Thyroid gland (tissue), 4 donors: ENCODE measurements at regions not wholly inside any gene's neighbourhood (a gene's known extent, or its start where the extent isn't known, plus 50 kb on each side); places are given as distances from the start of the nearest gene placed in this dataset.

Experiments used
- DNase-seq, 2 donors: peaks; one replicate each; pipeline ENCODE4 v3.0.0-alpha.2; 2019
- H3K27ac ChIP-seq, 3 donors: fragments of 200-600 bp; sonication (generic); 1 replicate in 2 of 3; 2 replicates in 1 of 3; pipeline ENCODE4 v1.5.1; 2016 to 2019; ENCODE audit warnings: mild to moderate bottlenecking in 1 of 3, moderate library complexity in 1 of 3
- H3K27me3 ChIP-seq: fragments of 200-600 bp; sonication (generic); one replicate; pipeline ENCODE4 v1.5.1; 2019
- H3K36me3 ChIP-seq, 2 donors: fragments of 200-600 bp; sonication (generic); one replicate each; pipeline ENCODE4 v1.5.1; 2016 to 2019
- H3K4me1 ChIP-seq, 2 donors: fragments of 200-600 bp; sonication (generic); one replicate each; pipeline ENCODE4 v1.5.1; 2017 to 2019
- H3K4me3 ChIP-seq, 3 donors: fragments of 200-600 bp; sonication (generic); replicated peaks in 1 of 3; 1 replicate in 2 of 3; 2 replicates in 1 of 3; pipeline ENCODE4 v1.5.1; 2016; ENCODE audit warnings: mild to moderate bottlenecking in 1 of 3
- H3K9me3 ChIP-seq: fragments of 200-600 bp; sonication (generic); one replicate; pipeline ENCODE4 v1.5.1; 2017
- POLR2A ChIP-seq, 2 donors: fragments of 450-650 bp; IDR thresholded peaks; one replicate each; pipeline ENCODE4 v1.6.1; 2017; ENCODE audit warnings: antibody characterized with exemption in 2 of 2, mild to moderate bottlenecking in 2 of 2, moderate library complexity in 1 of 2
- WGBS, 2 donors: methylation state at CpG; one replicate each; pipeline ENCODE4 v1.1.5; 2017; 5-methylcytosine and 5-hydroxymethylcytosine counted together
- intact Hi-C: fragments of 100-400 bp; cut with DNase I; formaldehyde crosslinking; loops from one replicate; pipeline ENCODE4 v1.15.1; 2023
- TF ChIP-seq, protein P1 (sequence below), 6 experiments: fragments of 200-600 bp in 3 of 6; fragments of 450-650 bp in 3 of 6; sonication (generic) in 3 of 6; IDR thresholded peaks; one replicate each; pipeline ENCODE4 v1.5.1; 2016 to 2019; ENCODE audit warnings: antibody characterized with exemption in 6 of 6, mild to moderate bottlenecking in 2 of 6, inconsistent platforms in 1 of 6, moderate library complexity in 1 of 6

DNA sequence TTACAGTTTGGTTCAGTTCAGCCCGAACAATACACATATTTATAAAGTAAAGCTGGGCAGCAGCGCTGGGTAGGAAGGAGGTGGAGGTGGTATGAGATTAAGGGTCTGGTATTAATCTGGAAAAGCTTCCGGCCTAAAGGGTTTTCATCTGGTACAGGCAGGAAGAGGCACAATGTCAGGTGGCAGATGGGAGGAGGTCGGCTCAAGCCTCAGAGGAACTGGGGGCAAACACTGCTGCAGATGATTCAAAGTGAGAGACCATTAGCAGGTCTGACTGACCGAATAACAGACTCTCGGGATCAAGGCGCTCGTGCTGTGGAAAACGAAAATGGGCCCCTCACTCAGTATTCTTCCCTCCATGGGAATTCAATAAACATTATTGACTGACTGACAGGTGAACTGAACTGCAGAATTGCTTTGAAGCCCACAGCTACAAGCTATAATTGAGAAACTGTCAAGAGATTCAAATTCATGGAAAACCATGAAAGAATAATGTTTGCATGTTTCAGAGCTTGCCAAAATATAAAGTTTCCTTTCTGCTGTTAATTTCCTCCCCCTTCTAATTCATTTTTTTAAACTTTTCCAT lies 75.3 kb downstream of the TMEM167A start:
- Histone ChIP-seq H3K4me1 (no peaks in the 10 kb centered on the region), H3K27me3 (no peaks in the 10 kb centered on the region), H3K36me3 (no peaks in the 10 kb centered on the region), H3K9me3 (no peaks in the 10 kb centered on the region), H3K4me3 (no peak overlapping the region), H3K27ac (no peak overlapping the region)
- WGBS, 2 donors: 78 to 81% methylated on average over 9 of the region's 9 CpGs
- intact Hi-C loops: no loop called here
- TF ChIP-seq, protein P1, sequence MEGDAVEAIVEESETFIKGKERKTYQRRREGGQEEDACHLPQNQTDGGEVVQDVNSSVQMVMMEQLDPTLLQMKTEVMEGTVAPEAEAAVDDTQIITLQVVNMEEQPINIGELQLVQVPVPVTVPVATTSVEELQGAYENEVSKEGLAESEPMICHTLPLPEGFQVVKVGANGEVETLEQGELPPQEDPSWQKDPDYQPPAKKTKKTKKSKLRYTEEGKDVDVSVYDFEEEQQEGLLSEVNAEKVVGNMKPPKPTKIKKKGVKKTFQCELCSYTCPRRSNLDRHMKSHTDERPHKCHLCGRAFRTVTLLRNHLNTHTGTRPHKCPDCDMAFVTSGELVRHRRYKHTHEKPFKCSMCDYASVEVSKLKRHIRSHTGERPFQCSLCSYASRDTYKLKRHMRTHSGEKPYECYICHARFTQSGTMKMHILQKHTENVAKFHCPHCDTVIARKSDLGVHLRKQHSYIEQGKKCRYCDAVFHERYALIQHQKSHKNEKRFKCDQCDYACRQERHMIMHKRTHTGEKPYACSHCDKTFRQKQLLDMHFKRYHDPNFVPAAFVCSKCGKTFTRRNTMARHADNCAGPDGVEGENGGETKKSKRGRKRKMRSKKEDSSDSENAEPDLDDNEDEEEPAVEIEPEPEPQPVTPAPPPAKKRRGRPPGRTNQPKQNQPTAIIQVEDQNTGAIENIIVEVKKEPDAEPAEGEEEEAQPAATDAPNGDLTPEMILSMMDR (IDR thresholded peaks at IDR 0.05): no peak
- DNase-seq: no peak

DNA sequence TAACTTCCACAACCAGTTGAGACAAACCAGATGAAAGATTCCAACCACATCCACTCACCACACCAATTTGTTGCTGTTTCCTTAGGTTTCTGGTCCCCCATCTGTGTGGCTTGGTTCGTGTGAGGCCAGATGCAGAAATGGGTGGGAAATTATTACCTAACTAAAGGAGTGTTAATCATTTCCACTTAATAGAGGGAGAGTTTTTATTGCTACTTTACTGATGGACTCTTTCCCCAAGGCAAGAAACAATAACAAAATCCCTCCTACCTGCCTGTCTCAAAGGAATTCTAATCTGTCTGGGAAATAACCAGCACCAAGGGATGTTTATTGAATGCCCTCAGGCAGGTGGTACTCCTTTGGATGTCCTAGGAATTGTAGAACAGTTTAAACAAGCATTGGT lies 76.3 kb downstream of the TMEM167A start:
- Histone ChIP-seq H3K36me3 (no peaks in the 10 kb centered on the region), H3K4me3 (no peak overlapping the region), H3K4me1 (no peaks in the 10 kb centered on the region), H3K9me3 (no peaks in the 10 kb centered on the region), H3K27ac (no peak overlapping the region), H3K27me3 (no peaks in the 10 kb centered on the region)
- TF ChIP-seq, protein P1 (IDR thresholded peaks at IDR 0.05): no peak
- no peak for TF ChIP-seq POLR2A (IDR thresholded peaks at IDR 0.05)
- 72 to 89% methylated on average over 1 of the region's 1 CpG for WGBS, 2 donors
- intact Hi-C loops: no loop called here
- DNase-seq: no peak

DNA sequence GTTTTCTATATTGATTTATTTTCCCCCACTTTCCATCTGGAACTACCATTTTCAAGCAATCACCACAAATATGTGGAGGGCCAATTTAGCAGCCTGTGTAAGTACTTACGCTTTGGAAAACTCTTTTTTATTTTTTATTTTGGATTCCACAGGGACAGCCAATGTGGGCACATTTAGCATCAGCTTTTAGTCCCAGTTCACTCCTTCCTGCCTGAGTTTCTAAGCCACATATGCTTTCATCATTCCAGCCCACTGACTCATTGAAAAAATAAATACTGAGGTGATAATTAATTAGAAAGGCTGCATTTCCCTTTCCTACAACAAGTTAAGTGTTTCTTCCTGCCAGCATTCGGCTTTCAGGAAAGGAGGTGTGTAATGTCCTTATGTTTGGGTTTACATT lies 76.8 kb downstream of the TMEM167A start:
- Histone ChIP-seq H3K27ac (no peak overlapping the region), H3K9me3 (no peaks in the 10 kb centered on the region), H3K4me1 (no peaks in the 10 kb centered on the region), H3K36me3 (no peaks in the 10 kb centered on the region), H3K4me3 (no peak overlapping the region), H3K27me3 (no peaks in the 10 kb centered on the region)
- TF ChIP-seq, protein P1 (IDR thresholded peaks at IDR 0.05): no peak
- TF ChIP-seq POLR2A (IDR thresholded peaks at IDR 0.05): no peak
- DNase-seq: no peak
- 72 to 83% methylated on average over 2 of the region's 2 CpGs for WGBS, 2 donors
- intact Hi-C loops: no loop called here

DNA sequence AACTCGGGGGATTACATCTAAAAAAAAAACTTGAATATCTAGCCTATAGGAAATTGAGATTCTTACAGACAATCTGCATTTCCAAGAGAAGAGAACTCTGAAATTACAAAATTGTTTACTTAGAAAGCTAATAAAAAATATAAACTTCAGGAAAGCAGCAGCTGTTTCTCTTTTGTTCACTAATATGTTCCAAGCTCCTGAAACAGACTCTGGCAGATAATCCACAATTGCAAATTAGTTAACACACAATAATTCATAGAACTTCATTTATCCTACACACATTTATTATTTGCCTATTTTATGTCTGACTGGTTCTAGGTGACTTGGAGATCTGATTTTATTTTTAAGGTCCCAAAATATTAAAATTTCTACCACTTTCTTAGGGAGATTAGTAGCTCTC lies 83.8 kb downstream of the TMEM167A start:
- TF ChIP-seq, protein P1 (IDR thresholded peaks at IDR 0.05): no peak
- TF ChIP-seq POLR2A (IDR thresholded peaks at IDR 0.05): no peak
- Histone ChIP-seq H3K36me3 (no peaks in the 10 kb centered on the region), H3K4me1 (no peaks in the 10 kb centered on the region), H3K27ac (no peak overlapping the region), H3K9me3 (no peaks in the 10 kb centered on the region), H3K4me3 (no peak overlapping the region), H3K27me3 (no peaks in the 10 kb centered on the region)
- 85% methylated on average over 1 of the region's 1 CpG for WGBS, 2 donors
- intact Hi-C loops: no loop called here
- DNase-seq: no peak

DNA sequence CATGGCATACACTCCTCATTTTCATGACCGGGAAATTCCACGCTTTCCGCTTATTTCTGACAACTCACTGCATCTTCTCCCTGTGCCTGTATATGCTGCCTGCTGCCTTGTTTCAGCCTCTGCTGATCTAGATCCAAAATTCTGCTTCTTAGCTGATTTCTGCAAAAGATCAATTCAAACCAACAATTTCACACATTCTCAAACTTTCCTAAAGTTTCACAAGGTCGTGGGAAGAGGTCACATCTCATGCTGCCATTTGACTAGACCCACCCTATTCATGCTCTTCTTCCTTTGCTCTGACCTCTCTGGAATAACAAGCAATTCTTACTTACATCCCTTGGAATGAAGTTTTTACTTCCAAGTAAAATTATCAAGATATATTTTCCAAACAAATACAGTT lies 84.5 kb downstream of the TMEM167A start:
- 71 to 80% methylated on average over 4 of the region's 4 CpGs for WGBS, 2 donors
- TF ChIP-seq, protein P1 (IDR thresholded peaks at IDR 0.05): no peak
- no peak for TF ChIP-seq POLR2A (IDR thresholded peaks at IDR 0.05)
- no peak overlapping the region for H3K27ac ChIP-seq
- no peaks in the 10 kb centered on the region for H3K9me3 ChIP-seq
- no peak overlapping the region for H3K4me3 ChIP-seq
- intact Hi-C loops: no loop called here
- no peak for DNase-seq
- H3K36me3 ChIP-seq: no peaks in the 10 kb centered on the region
- H3K27me3 ChIP-seq: no peaks in the 10 kb centered on the region
- no peaks in the 10 kb centered on the region for H3K4me1 ChIP-seq
